Dedifferentiated amniotic fluid mesenchymal stem cell (primary cell): ENCODE measurements at regions not wholly inside any gene's neighbourhood (a gene's known extent, or its start where the extent isn't known, plus 50 kb on each side); places are given as distances from the start of the nearest gene placed in this dataset.
"Not testable (repeated sequence)": the region's sequence is repeated elsewhere in the genome, so short reads cannot be mapped to it uniquely, and the experiment has no call there.

Experiments
- DNase-seq: peaks from one replicate; pipeline ENCODE4 v3.0.0-alpha.2; 2016; ENCODE audit errors: extremely low spot score

GRCh38 chr1:96588416-96588995 is 133.1 kb upstream of the PTBP2 start:
- no peak for DNase-seq

GRCh38 chr1:96595530-96595929 is 126.1 kb upstream of the PTBP2 start:
- DNase-seq, result peak; percentile 1

- DNase-seq, result peak; percentile 14
Measured at GRCh38 chr1:96596226-96596922, 125.2 kb upstream of the PTBP2 start.

GRCh38 chr1:96597218-96597617 is 124.4 kb upstream of the PTBP2 start:
- no peak for DNase-seq

- no peak for DNase-seq
Measured at GRCh38 chr1:96598416-96599168, 123.0 kb upstream of the PTBP2 start.

GRCh38 chr1:96604620-96605019 is 117.0 kb upstream of the PTBP2 start:
- not testable (repeated sequence) for DNase-seq

GRCh38 chr1:96617375-96617774 is 104.2 kb upstream of the PTBP2 start:
- DNase-seq, result not testable (repeated sequence)

GRCh38 chr1:96632045-96632664 is 89.4 kb upstream of the PTBP2 start:
- no peak for DNase-seq

GRCh38 chr1:96633695-96634094 is 87.9 kb upstream of the PTBP2 start:
- no peak for DNase-seq

- no peak for DNase-seq
Measured at GRCh38 chr1:96634883-96635282, 86.7 kb upstream of the PTBP2 start.

- peak; percentile 17 for DNase-seq
Measured at GRCh38 chr1:96641282-96641681, 80.3 kb upstream of the PTBP2 start.

- DNase-seq, result no peak
Measured at GRCh38 chr1:96643519-96643918, 78.1 kb upstream of the PTBP2 start.

- DNase-seq, result no peak
Measured at GRCh38 chr1:96649301-96649700, 72.3 kb upstream of the PTBP2 start.

- DNase-seq, result no peak
Measured at GRCh38 chr1:96651517-96651916, 70.1 kb upstream of the PTBP2 start.

GRCh38 chr1:96660051-96660450 is 61.5 kb upstream of the PTBP2 start:
- DNase-seq, result no peak

GRCh38 chr1:96660503-96660902 is 61.1 kb upstream of the PTBP2 start:
- DNase-seq, result peak; percentile 44
